IMR-90 (cell line): ENCODE measurements at regions not wholly inside any gene's neighbourhood (a gene's known extent, or its start where the extent isn't known, plus 50 kb on each side); places are given as distances from the start of the nearest gene placed in this dataset.

Experiments
- ATAC-seq: fragments of 200-7000 bp; cut with Tn5 transposase; 2 replicates; pipeline ENCODE4 v1.9.1; 2020; ENCODE audit warnings: low read depth, mild to moderate bottlenecking, moderate library complexity
- BruUV-seq: library from RNA; stranded (reverse); fragments of 400-500 nt; replicated peaks from 2 replicates; lab custom pipeline; 2021; lab: Mats Ljungman, UMichigan
- CTCF ChIA-PET: fragments of 300-600 bp; formaldehyde crosslinking; extraction: SDS; loops from one replicate; lab custom pipeline; 2021; ENCODE audit warnings: antibody characterized with exemption; lab: Yijun Ruan, JAX
- POLR2A ChIA-PET: fragments of 300-600 bp; sonication (Branson Sonifier 250); formaldehyde crosslinking; loops from one replicate; lab custom pipeline; 2022; ENCODE audit warnings: antibody characterized with exemption; ENCODE audit not compliant: unreplicated experiment; lab: Charles Lee
- DNase-seq: peaks from one replicate; pipeline ENCODE4 v3.0.0; 2013
- H2AFZ ChIP-seq: replicated peaks from 2 replicates; pipeline ENCODE3; 2013; ENCODE audit warnings: low read length, mild to moderate bottlenecking; ENCODE audit not compliant: poor library complexity
- H2AK5ac ChIP-seq: 2 replicates; pipeline ENCODE4 v1.6.1; 2013; ENCODE audit warnings: low read depth, low read length, inconsistent platforms
- H2AK9ac ChIP-seq: replicated peaks from 2 replicates; pipeline ENCODE3; 2013; ENCODE audit warnings: mild to moderate bottlenecking, low read depth, low read length, moderate library complexity; ENCODE audit not compliant: poor library complexity
- H2BK120ac ChIP-seq: 2 replicates; pipeline ENCODE4 v1.6.1; 2013; ENCODE audit warnings: low read depth, low read length, inconsistent platforms
- H2BK15ac ChIP-seq: 3 replicates; pipeline ENCODE4 v1.6.1; 2013; ENCODE audit warnings: low read depth, low read length, inconsistent platforms
- H2BK20ac ChIP-seq: 2 replicates; pipeline ENCODE4 v1.6.1; 2013; ENCODE audit warnings: low read depth, mild to moderate bottlenecking, inconsistent platforms, low read length, moderate library complexity
- H2BK5ac ChIP-seq: 2 replicates; pipeline ENCODE4 v1.6.1; 2013; ENCODE audit warnings: mild to moderate bottlenecking, low read depth, low read length, inconsistent platforms; ENCODE audit not compliant: poor library complexity, severe bottlenecking
- H3K14ac ChIP-seq: replicated peaks from 2 replicates; pipeline ENCODE4 v1.6.1; 2013; ENCODE audit warnings: low read depth, low read length, inconsistent platforms
- H3K18ac ChIP-seq: 2 replicates; pipeline ENCODE4 v1.6.1; 2013; ENCODE audit warnings: low read depth, low read length, control low read depth
- H3K23ac ChIP-seq: 2 replicates; pipeline ENCODE4 v1.6.1; 2013; ENCODE audit warnings: low read depth, low read length, inconsistent platforms
- H3K27ac ChIP-seq: 2 replicates; pipeline ENCODE4 v1.5.1; 2013; ENCODE audit warnings: mild to moderate bottlenecking, control low read depth, low read length; ENCODE audit not compliant: insufficient read depth
- H3K27me3 ChIP-seq: 2 replicates; pipeline ENCODE4 v1.6.1; 2013; ENCODE audit warnings: low read length; ENCODE audit not compliant: control insufficient read depth, insufficient read depth
- H3K36me3 ChIP-seq: 2 replicates; pipeline ENCODE4 v1.6.1; 2013; ENCODE audit warnings: low read length, mixed read lengths; ENCODE audit not compliant: control insufficient read depth, insufficient read depth
- H3K4ac ChIP-seq: 2 replicates; pipeline ENCODE4 v1.6.1; 2013; ENCODE audit warnings: low read depth, low read length, inconsistent platforms
- H3K4me1 ChIP-seq: 2 replicates; pipeline ENCODE4 v1.6.1; 2013; ENCODE audit warnings: low read length, mixed read lengths; ENCODE audit not compliant: control insufficient read depth, insufficient read depth
- H3K4me2 ChIP-seq: 2 replicates; pipeline ENCODE4 v1.6.1; 2013; ENCODE audit warnings: low read depth, mild to moderate bottlenecking, control low read depth, low read length, moderate library complexity
- H3K4me3 ChIP-seq: 2 replicates; pipeline ENCODE4 v1.5.1; 2013; ENCODE audit warnings: low read depth, mild to moderate bottlenecking, control low read depth, low read length, moderate library complexity; ENCODE audit not compliant: insufficient read depth
- H3K56ac ChIP-seq: 2 replicates; pipeline ENCODE4 v1.6.1; 2013; ENCODE audit warnings: low read length, inconsistent platforms; ENCODE audit not compliant: insufficient read depth; ENCODE audit errors: extremely low read depth
- H3K79me1 ChIP-seq, 2 experiments: 2 replicates each; pipeline ENCODE4 v1.6.1; 2013; ENCODE audit warnings: low read length in 2 of 2, inconsistent platforms in 1 of 2, low read depth in 1 of 2
- H3K9ac ChIP-seq: 2 replicates; pipeline ENCODE4 v1.6.1; 2013; ENCODE audit warnings: low read depth, low read length, control low read depth
- H3K9me1 ChIP-seq: 2 replicates; pipeline ENCODE4 v1.6.1; 2013; ENCODE audit warnings: low read length, inconsistent platforms; ENCODE audit not compliant: insufficient read depth
- H3K9me3 ChIP-seq: 2 replicates; pipeline ENCODE4 v1.6.1; 2013; ENCODE audit warnings: low read length; ENCODE audit not compliant: control insufficient read depth, insufficient read depth
- H4K20me1 ChIP-seq: 2 replicates; pipeline ENCODE4 v1.6.1; 2013; ENCODE audit warnings: low read length, inconsistent platforms; ENCODE audit not compliant: insufficient read depth
- H4K5ac ChIP-seq: 2 replicates; pipeline ENCODE4 v1.6.1; 2013; ENCODE audit warnings: mild to moderate bottlenecking, low read depth, low read length, control low read depth
- H4K8ac ChIP-seq, 2 experiments: 2 replicates each; pipeline ENCODE4 v1.6.1; 2013; ENCODE audit warnings: low read depth in 2 of 2, low read length in 2 of 2, control low read depth in 1 of 2, inconsistent platforms in 1 of 2
- H4K91ac ChIP-seq: 2 replicates; pipeline ENCODE4 v1.6.1; 2013; ENCODE audit warnings: low read depth, low read length, inconsistent platforms; ENCODE audit not compliant: insufficient read depth
- FOS ChIP-seq: fragments of 150-350 bp; IDR thresholded peaks from 2 replicates; pipeline ENCODE4 v1.6.1; 2016; ENCODE audit warnings: low read depth, low read length
- MXI1 ChIP-seq: IDR thresholded peaks from 2 replicates; pipeline ENCODE4 v1.6.1; 2012; ENCODE audit warnings: low read depth, mild to moderate bottlenecking, low read length, moderate library complexity, borderline replicate concordance
- dilution Hi-C: fragments of 300-500 bp; cut with HindIII; formaldehyde crosslinking; loops from one replicate; pipeline ENCODE4 v1.14.3; 2018; ENCODE audit warnings: low sequenced_read_pairs; ENCODE audit not compliant: unreplicated experiment
- in situ Hi-C: fragments of 300-500 bp; cut with MboI; formaldehyde crosslinking; loops from 3 replicates; pipeline ENCODE4 v1.14.3; 2019; ENCODE audit warnings: low sequenced_read_pairs, inconsistent platforms, mixed read lengths
- intact Hi-C: fragments of 100-400 bp; cut with micrococcal nuclease; formaldehyde crosslinking; loops from 2 replicates; pipeline ENCODE4 v1.10.0; 2022

- Histone ChIP-seq H2AK5ac (no peak overlapping the region), H3K4me1 (no peaks in the 10 kb centered on the region), H4K20me1 (no peaks in the 10 kb centered on the region), H3K4me2 (no peak overlapping the region), H3K9me3 (peaks cover 3% of the 10 kb centered on the region; the same call in 1 of the 2 replicates), H4K5ac (no peak overlapping the region), H2AK9ac (no peak overlapping the region), H3K27me3 (no peaks in the 10 kb centered on the region), H4K8ac (no peak overlapping the region), H3K9me1 (no peaks in the 10 kb centered on the region), H3K4me3 (no peak overlapping the region), H3K9ac (no peak overlapping the region), H2BK15ac (no peak overlapping the region), H2BK120ac (no peak overlapping the region), H3K23ac (no peak overlapping the region), H2BK5ac (no peak overlapping the region), H3K56ac (no peak overlapping the region), H3K18ac (no peak overlapping the region), H2BK20ac (no peak overlapping the region), H3K4ac (no peak overlapping the region), H4K91ac (no peak overlapping the region), H3K36me3 (no peaks in the 10 kb centered on the region), H2AFZ (no peak overlapping the region), H3K79me1 (no peaks in the 10 kb centered on the region), H3K27ac (no peak overlapping the region), H3K14ac (no peak overlapping the region)
- no peak for DNase-seq
- no TSS peak for BruUV-seq
- ChIA-PET POLR2A (no interaction called here), CTCF (interaction anchor here (0.6 kb wide), 1 partner anchor 16 kb away, joined by 5 read pairs; no protein-coding TSS in a partner anchor)
- dilution Hi-C loops (no loop called here), in situ Hi-C loops (no loop called here), intact Hi-C loops (no loop called here)
- TF ChIP-seq FOS (no peak), MXI1 (no peak)
- ATAC-seq, result no peak
These were observed 71.7 kb upstream of the TTC14 start for GRCh38 chr3:180530276-180530675.
